Activated naive CD8-positive, alpha-beta T cell (primary cell): ENCODE measurements at regions not wholly inside any gene's neighbourhood (a gene's known extent, or its start where the extent isn't known, plus 50 kb on each side); places are given as distances from the start of the nearest gene placed in this dataset.
"Not testable (repeated sequence)": the region's sequence is repeated elsewhere in the genome, so short reads cannot be mapped to it uniquely, and the experiment has no call there.

ENCODE experiments used
- H3K27ac Mint-ChIP-seq: one replicate; pipeline ENCODE4 v1.8.0; 2021; ENCODE audit warnings: mixed read lengths
- H3K27me3 Mint-ChIP-seq: one replicate; pipeline ENCODE4 v1.8.0; 2021; ENCODE audit warnings: mixed read lengths
- H3K36me3 Mint-ChIP-seq: one replicate; pipeline ENCODE4 v1.8.0; 2021; ENCODE audit warnings: mixed read lengths
- H3K4me1 Mint-ChIP-seq: one replicate; pipeline ENCODE4 v1.8.0; 2021; ENCODE audit warnings: low read depth, mixed read lengths
- H3K4me3 Mint-ChIP-seq: one replicate; pipeline ENCODE4 v1.8.0; 2021; ENCODE audit warnings: mild to moderate bottlenecking, mixed read lengths
- H3K9me3 Mint-ChIP-seq: one replicate; pipeline ENCODE4 v1.8.0; 2021; ENCODE audit warnings: low read depth, mixed read lengths

GRCh38 chr20:30405585-30405984 lies 851.9 kb upstream of the DEFB115 start:
- H3K27me3 Mint-ChIP-seq, H3K4me1 Mint-ChIP-seq, H3K27ac Mint-ChIP-seq, H3K4me3 Mint-ChIP-seq, H3K9me3 Mint-ChIP-seq: not testable (repeated sequence)
- H3K36me3 Mint-ChIP-seq = peaks cover 22% of the 10 kb centered on the region

GRCh38 chr20:30406370-30406769 lies 851.1 kb upstream of the DEFB115 start:
- not testable (repeated sequence) for H3K27ac Mint-ChIP-seq, H3K9me3 Mint-ChIP-seq, H3K27me3 Mint-ChIP-seq, H3K4me1 Mint-ChIP-seq, H3K4me3 Mint-ChIP-seq
- peaks cover 14% of the 10 kb centered on the region for H3K36me3 Mint-ChIP-seq

- no peak overlapping the region for H3K4me3 Mint-ChIP-seq
- peaks cover 2% of the 10 kb centered on the region for H3K36me3 Mint-ChIP-seq
- H3K9me3 Mint-ChIP-seq = peaks cover 16% of the 10 kb centered on the region
- no peaks in the 10 kb centered on the region for H3K27me3 Mint-ChIP-seq
- no peaks in the 10 kb centered on the region for H3K4me1 Mint-ChIP-seq
- H3K27ac Mint-ChIP-seq = no peak overlapping the region
Measured at GRCh38 chr20:30412972-30413371, 844.5 kb upstream of the DEFB115 start.

- not testable (repeated sequence) for H3K9me3 Mint-ChIP-seq, H3K27ac Mint-ChIP-seq, H3K4me3 Mint-ChIP-seq, H3K4me1 Mint-ChIP-seq, H3K27me3 Mint-ChIP-seq, H3K36me3 Mint-ChIP-seq
Measured at GRCh38 chr20:30417387-30417786, 840.1 kb upstream of the DEFB115 start.

- not testable (repeated sequence) for H3K9me3 Mint-ChIP-seq, H3K4me3 Mint-ChIP-seq, H3K27ac Mint-ChIP-seq, H3K36me3 Mint-ChIP-seq, H3K27me3 Mint-ChIP-seq, H3K4me1 Mint-ChIP-seq
Measured at GRCh38 chr20:30418378-30418777, 839.1 kb upstream of the DEFB115 start.

- H3K4me3 Mint-ChIP-seq = no peak overlapping the region
- no peaks in the 10 kb centered on the region for H3K4me1 Mint-ChIP-seq
- H3K27me3 Mint-ChIP-seq = no peaks in the 10 kb centered on the region
- H3K36me3 Mint-ChIP-seq = peaks cover 4% of the 10 kb centered on the region
- H3K27ac Mint-ChIP-seq = no peak overlapping the region
- H3K9me3 Mint-ChIP-seq = peaks cover 9% of the 10 kb centered on the region
Measured at GRCh38 chr20:30419466-30419865, 838.0 kb upstream of the DEFB115 start.

- H3K4me3 Mint-ChIP-seq, H3K9me3 Mint-ChIP-seq, H3K27me3 Mint-ChIP-seq, H3K27ac Mint-ChIP-seq, H3K36me3 Mint-ChIP-seq, H3K4me1 Mint-ChIP-seq: not testable (repeated sequence)
Measured at GRCh38 chr20:30419871-30420420, 837.5 kb upstream of the DEFB115 start.
